ENCODE measurements at regions not wholly inside any gene's neighbourhood (a gene's known extent, or its start where the extent isn't known, plus 50 kb on each side); places are given as distances from the start of the nearest gene placed in this dataset.
"Not testable (repeated sequence)": the region's sequence is repeated elsewhere in the genome, so short reads cannot be mapped to it uniquely, and the experiment has no call there.

GRCh38 chr4:19030536-19030935 lies 1009.0 kb upstream of the LCORL start:
- Mint-ChIP-seq H3K27me3 (ENCODE audit: low read depth) (no peaks in the 10 kb centered on the region), H3K4me3 (no peak overlapping the region), H3K36me3 (no peaks in the 10 kb centered on the region), H3K27ac (peak overlapping the region; percentile 79), H3K4me1 (peaks cover 66% of the 10 kb centered on the region), H3K9me3 (no peaks in the 10 kb centered on the region)
- DNase-seq (ENCODE audit: low spot score in 2 of 2, unreplicated experiment in 2 of 2): no peak
- TF ChIP-seq CTCF (IDR thresholded peaks at IDR 0.05; ENCODE audit: unreplicated experiment): no peak

GRCh38 chr4:19030048-19030447 lies 1008.5 kb upstream of the LCORL start:
- TF ChIP-seq CTCF (IDR thresholded peaks at IDR 0.05; ENCODE audit: unreplicated experiment): no peak
- H3K36me3 Mint-ChIP-seq: no peaks in the 10 kb centered on the region
- H3K9me3 Mint-ChIP-seq: no peaks in the 10 kb centered on the region
- no peak for DNase-seq (ENCODE audit: low spot score in 2 of 2, unreplicated experiment in 2 of 2)
- peak overlapping the region; percentile 94 for H3K27ac Mint-ChIP-seq
- H3K4me3 Mint-ChIP-seq: peak overlapping the region; percentile 20
- no peaks in the 10 kb centered on the region for H3K27me3 Mint-ChIP-seq (ENCODE audit: low read depth)
- H3K4me1 Mint-ChIP-seq: peaks cover 71% of the 10 kb centered on the region

GRCh38 chr4:19026281-19026680 lies 1004.7 kb upstream of the LCORL start:
- no peak for DNase-seq (ENCODE audit: low spot score in 2 of 2, unreplicated experiment in 2 of 2)
- no peaks in the 10 kb centered on the region for H3K9me3 Mint-ChIP-seq
- H3K4me1 Mint-ChIP-seq: peaks cover 58% of the 10 kb centered on the region
- no peak for TF ChIP-seq CTCF (IDR thresholded peaks at IDR 0.05; ENCODE audit: unreplicated experiment)
- H3K36me3 Mint-ChIP-seq: no peaks in the 10 kb centered on the region
- no peak overlapping the region for H3K4me3 Mint-ChIP-seq
- H3K27ac Mint-ChIP-seq: peak overlapping the region; percentile 66
- H3K27me3 Mint-ChIP-seq (ENCODE audit: low read depth): no peaks in the 10 kb centered on the region

DNA sequence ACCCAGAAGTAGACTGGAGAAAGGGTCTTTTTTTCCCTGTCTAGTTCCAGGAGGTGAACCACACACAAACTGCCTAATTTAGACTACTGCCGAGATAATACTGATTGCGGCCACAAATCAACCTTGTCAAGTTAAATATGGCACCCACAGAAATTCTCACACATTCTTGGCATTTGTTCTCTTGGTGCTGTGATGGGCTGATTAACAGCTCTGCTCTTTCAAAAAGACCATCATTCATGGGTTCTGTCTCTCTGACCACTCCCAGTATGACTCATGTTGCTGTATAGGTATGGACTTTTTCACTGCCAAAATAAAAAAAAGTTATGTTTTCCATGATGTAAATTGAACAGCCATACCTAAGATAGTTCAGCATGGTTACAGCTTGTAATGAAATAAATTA lies 1003.5 kb upstream of the LCORL start:
- no peaks in the 10 kb centered on the region for H3K36me3 Mint-ChIP-seq
- H3K27ac Mint-ChIP-seq: peak overlapping the region; percentile 66
- no peaks in the 10 kb centered on the region for H3K27me3 Mint-ChIP-seq (ENCODE audit: low read depth)
- H3K4me1 Mint-ChIP-seq: peaks cover 50% of the 10 kb centered on the region
- TF ChIP-seq CTCF (IDR thresholded peaks at IDR 0.05; ENCODE audit: unreplicated experiment): no peak
- no peaks in the 10 kb centered on the region for H3K9me3 Mint-ChIP-seq
- no peak overlapping the region for H3K4me3 Mint-ChIP-seq
- no peak for DNase-seq (ENCODE audit: low spot score in 2 of 2, unreplicated experiment in 2 of 2)

DNA sequence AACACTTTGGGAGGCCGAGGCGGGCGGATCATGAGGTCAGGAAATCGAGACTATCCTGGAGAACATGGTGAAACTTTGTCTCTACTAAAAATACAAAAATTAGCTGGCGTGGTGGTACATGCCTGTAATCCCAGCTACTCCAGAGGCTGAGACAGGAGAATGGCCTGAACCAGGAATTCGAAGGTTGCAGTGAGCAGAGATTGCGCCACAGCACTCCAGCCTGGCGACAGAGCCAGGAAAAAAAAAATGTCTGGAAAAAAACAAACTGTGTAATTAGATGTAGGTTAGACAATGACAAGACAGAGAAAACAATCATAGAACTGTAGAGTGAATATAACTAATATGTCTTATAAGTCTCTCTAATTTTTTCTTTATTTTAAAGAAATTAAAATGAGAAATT lies 1002.5 kb upstream of the LCORL start:
- TF ChIP-seq CTCF (IDR thresholded peaks at IDR 0.05; ENCODE audit: unreplicated experiment): no peak
- no peaks in the 10 kb centered on the region for H3K9me3 Mint-ChIP-seq
- no peak for DNase-seq (ENCODE audit: low spot score in 2 of 2, unreplicated experiment in 2 of 2)
- H3K27ac Mint-ChIP-seq: no peak overlapping the region
- H3K4me3 Mint-ChIP-seq: no peak overlapping the region
- no peaks in the 10 kb centered on the region for H3K27me3 Mint-ChIP-seq (ENCODE audit: low read depth)
- peaks cover 40% of the 10 kb centered on the region for H3K4me1 Mint-ChIP-seq
- no peaks in the 10 kb centered on the region for H3K36me3 Mint-ChIP-seq

DNA sequence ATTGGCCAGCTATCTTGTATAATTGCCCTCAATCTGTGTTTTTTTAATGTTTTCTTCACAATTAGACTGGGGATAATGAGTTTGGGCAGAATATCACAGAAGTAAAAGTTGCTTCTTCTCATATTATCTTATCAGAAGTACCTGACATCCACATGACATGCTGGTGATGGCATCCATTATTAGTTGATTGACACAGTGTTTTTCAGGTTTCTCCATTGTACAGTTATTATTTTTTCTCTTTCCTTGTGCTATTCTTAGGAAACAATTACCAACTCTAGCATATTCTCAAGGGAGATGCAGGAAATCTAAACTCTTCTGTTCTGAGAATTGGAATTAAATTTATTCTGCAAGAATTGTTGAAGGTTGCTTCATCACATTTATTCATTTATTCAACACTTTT lies 1000.1 kb upstream of the LCORL start:
- H3K36me3 Mint-ChIP-seq: no peaks in the 10 kb centered on the region

DNA sequence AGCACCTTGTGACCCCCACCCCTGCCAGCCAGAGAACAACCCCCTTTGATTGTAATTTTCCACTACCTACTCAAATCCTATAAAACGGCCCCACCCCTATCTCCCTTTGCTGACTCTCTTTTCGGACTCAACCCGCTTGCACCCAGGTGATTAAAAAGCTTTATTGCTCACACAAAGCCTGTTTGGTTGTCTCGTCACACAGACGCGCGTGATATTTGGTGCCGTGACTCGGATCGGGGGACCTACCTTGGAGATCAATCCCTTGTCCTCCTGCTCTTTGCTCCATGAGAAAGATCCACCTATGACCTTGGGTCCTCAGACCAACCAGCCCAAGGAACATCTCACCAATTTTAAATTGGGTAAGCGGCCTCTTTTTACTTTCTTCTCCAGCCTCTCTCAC lies 995.0 kb upstream of the LCORL start:
- H3K4me1 Mint-ChIP-seq: peaks cover 16% of the 10 kb centered on the region
- DNase-seq (ENCODE audit: low spot score in 2 of 2, unreplicated experiment in 2 of 2); H3K27me3 Mint-ChIP-seq (ENCODE audit: low read depth); H3K36me3 Mint-ChIP-seq; H3K27ac Mint-ChIP-seq; H3K9me3 Mint-ChIP-seq; H3K4me3 Mint-ChIP-seq: not testable (repeated sequence)

More for the DNA sequence above, 1000.1 kb upstream of the LCORL start:
- H3K27me3 Mint-ChIP-seq (ENCODE audit: low read depth): no peaks in the 10 kb centered on the region
- no peak for TF ChIP-seq CTCF (IDR thresholded peaks at IDR 0.05; ENCODE audit: unreplicated experiment)
- H3K4me3 Mint-ChIP-seq: no peak overlapping the region
- H3K27ac Mint-ChIP-seq: no peak overlapping the region
- no peak for DNase-seq (ENCODE audit: low spot score in 2 of 2, unreplicated experiment in 2 of 2)
- peaks cover 23% of the 10 kb centered on the region for H3K4me1 Mint-ChIP-seq
- H3K9me3 Mint-ChIP-seq: no peaks in the 10 kb centered on the region
